ENCODE measurements at regions not wholly inside any gene's neighbourhood (a gene's known extent, or its start where the extent isn't known, plus 50 kb on each side); places are given as distances from the start of the nearest gene placed in this dataset.

GRCh38 chr2:225104321-225104720 is 62.1 kb upstream of the DOCK10 start:
- Histone ChIP-seq H3K4me3 (no peak overlapping the region), H3K36me3 (no peaks in the 10 kb centered on the region), H3K4me1 (no peaks in the 10 kb centered on the region), H3K9me3 (no peaks in the 10 kb centered on the region), H3K27ac (no peak overlapping the region), H3K27me3 (no peaks in the 10 kb centered on the region)
- TF ChIP-seq POLR2A (IDR thresholded peaks at IDR 0.05): no peak
- no peak for TF ChIP-seq CTCF (IDR thresholded peaks at IDR 0.05)
- no peak for DNase-seq

DNA sequence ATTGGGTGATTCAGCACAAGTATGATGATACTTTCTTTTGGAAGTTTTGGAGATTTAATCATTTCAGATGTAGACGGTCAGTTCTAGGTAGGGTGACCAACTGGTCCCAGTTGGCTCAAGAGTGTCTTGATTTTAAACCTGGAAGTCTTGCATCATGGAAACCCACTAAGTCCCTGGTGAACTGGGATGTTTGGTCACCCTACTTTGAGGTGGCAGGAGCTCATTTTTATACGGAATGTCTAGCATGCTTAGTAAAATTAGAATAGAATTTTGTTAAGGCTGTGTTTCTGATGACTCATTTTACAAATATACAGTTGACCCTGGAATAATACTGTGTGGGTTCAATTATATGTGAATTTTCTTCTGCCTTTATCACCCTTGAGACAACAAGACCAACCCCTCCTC is 61.5 kb upstream of the DOCK10 start:
- no peak for DNase-seq
- no peaks in the 10 kb centered on the region for H3K27me3 ChIP-seq
- no peak for TF ChIP-seq CTCF (IDR thresholded peaks at IDR 0.05)
- no peak for TF ChIP-seq POLR2A (IDR thresholded peaks at IDR 0.05)
- no peaks in the 10 kb centered on the region for H3K9me3 ChIP-seq
- no peak overlapping the region for H3K27ac ChIP-seq
- H3K36me3 ChIP-seq: no peaks in the 10 kb centered on the region
- no peak overlapping the region for H3K4me3 ChIP-seq
- H3K4me1 ChIP-seq: no peaks in the 10 kb centered on the region

DNA sequence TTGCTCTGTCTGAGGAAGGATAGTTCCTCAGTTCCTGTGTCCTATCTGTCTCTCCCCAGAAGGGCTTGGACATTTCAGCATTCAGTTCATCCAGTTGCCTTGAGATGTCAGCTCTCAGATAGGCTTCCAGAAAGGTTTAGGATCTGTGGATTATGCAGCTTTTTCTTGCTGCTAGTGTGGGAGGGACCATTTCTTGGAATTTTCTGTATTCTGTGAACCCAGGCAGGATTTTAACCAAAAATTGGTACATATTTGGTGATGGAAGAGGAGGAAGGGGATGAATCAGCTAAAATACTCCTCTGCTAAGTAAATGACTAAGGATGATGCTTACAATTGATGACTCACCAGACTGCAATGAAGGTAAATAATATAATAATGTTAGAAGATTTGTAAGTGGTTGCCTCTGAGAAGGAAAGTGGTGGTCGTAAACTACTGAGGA is 58.6 kb upstream of the DOCK10 start:
- Histone ChIP-seq H3K4me3 (no peak overlapping the region), H3K36me3 (no peaks in the 10 kb centered on the region), H3K27me3 (no peaks in the 10 kb centered on the region), H3K9me3 (no peaks in the 10 kb centered on the region), H3K27ac (no peak overlapping the region), H3K4me1 (no peaks in the 10 kb centered on the region)
- TF ChIP-seq POLR2A (IDR thresholded peaks at IDR 0.05): no peak
- no peak for TF ChIP-seq CTCF (IDR thresholded peaks at IDR 0.05)
- DNase-seq: no peak

DNA sequence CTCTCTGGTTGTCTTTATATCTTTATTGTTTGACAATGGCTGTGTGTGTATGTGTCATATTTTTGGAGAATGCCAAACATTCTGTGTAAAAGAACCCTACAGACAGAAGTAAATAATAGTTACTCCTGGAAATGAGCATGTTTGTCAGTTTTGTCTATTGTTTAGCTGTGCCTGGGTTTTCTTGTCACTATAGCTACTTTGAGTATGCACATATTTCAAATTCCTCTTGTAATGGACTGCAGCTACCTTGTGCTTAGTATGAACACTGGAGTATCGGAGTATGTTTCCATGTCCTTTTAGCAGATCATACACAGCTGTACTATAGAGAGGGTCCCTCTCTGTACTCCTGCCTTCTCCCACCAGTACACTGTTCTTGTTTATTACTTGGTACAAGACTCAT is 58.0 kb upstream of the DOCK10 start:
- Histone ChIP-seq H3K36me3 (no peaks in the 10 kb centered on the region), H3K4me1 (no peaks in the 10 kb centered on the region), H3K9me3 (no peaks in the 10 kb centered on the region), H3K4me3 (no peak overlapping the region), H3K27ac (no peak overlapping the region), H3K27me3 (no peaks in the 10 kb centered on the region)
- DNase-seq: no peak
- no peak for TF ChIP-seq CTCF (IDR thresholded peaks at IDR 0.05)
- no peak for TF ChIP-seq POLR2A (IDR thresholded peaks at IDR 0.05)

DNA sequence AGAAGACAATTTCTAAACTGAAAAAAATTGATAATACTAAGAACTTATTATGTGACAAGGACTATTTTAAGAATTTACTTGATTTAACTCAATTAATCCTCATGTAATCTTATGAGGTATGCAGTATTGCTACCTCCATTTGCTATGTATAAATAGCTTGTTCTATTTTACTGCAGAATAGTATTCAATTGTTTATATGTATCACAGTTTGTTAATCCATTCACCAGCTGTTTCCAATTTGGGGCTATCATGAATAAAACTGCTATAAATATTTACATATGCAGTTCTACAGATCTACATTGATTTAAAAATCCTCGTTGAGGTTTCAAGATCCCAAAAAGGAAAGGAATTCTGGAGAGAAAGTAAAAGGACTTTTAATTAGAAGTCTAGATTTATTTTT is 54.8 kb upstream of the DOCK10 start:
- Histone ChIP-seq H3K27me3 (no peaks in the 10 kb centered on the region), H3K27ac (no peak overlapping the region), H3K4me1 (no peaks in the 10 kb centered on the region), H3K36me3 (no peaks in the 10 kb centered on the region), H3K4me3 (no peak overlapping the region), H3K9me3 (no peaks in the 10 kb centered on the region)
- no peak for DNase-seq
- TF ChIP-seq CTCF (IDR thresholded peaks at IDR 0.05) (no peak), POLR2A (IDR thresholded peaks at IDR 0.05) (no peak)
